ENCODE measurements at regions not wholly inside any gene's neighbourhood (a gene's known extent, or its start where the extent isn't known, plus 50 kb on each side); places are given as distances from the start of the nearest gene placed in this dataset.
A peak's percentile ranks its signal among the peaks of the same experiment; 100 is the strongest.

- no peak for FAIRE-seq
- Histone ChIP-seq H3K56ac (replicated peaks; ENCODE audit: insufficient read length, low read depth, low read length) (no peak overlapping the region), H3K4me1 (replicated peaks in 1 of 4; ENCODE audit: control insufficient read depth in 3 of 4, insufficient read depth in 4 of 4, low read length in 3 of 4) (no peaks in the 10 kb centered on the region), H2BK15ac (ENCODE audit: low read length) (no peak overlapping the region), H3K27ac (ENCODE audit: low read depth, low read length) (peak overlapping the region; percentile 33; the same call in 1 of the 2 replicates), H3K4me2 (ENCODE audit: insufficient read depth in 1 of 2, low read depth in 2 of 2, low read length in 2 of 2) (no peak overlapping the region), H3K4me3 (ENCODE audit: extremely low read depth in 1 of 4, insufficient read depth in 2 of 4, low read depth in 3 of 4, low read length in 4 of 4) (no peak overlapping the region), H4K8ac (ENCODE audit: extremely low read depth, insufficient read depth, low read length) (no peak overlapping the region), H3K4ac (replicated peaks; ENCODE audit: insufficient read length, low read depth, low read length) (no peak overlapping the region), H3K79me1 (ENCODE audit: low read depth, low read length) (no peaks in the 10 kb centered on the region), H3K9me3 (ENCODE audit: insufficient read depth in 2 of 2, low read depth in 1 of 2, low read length in 1 of 2) (no peaks in the 10 kb centered on the region), H2BK5ac (ENCODE audit: low read depth, low read length) (no peak overlapping the region), H3K9ac (replicated peaks in 1 of 4; ENCODE audit: extremely low read depth in 1 of 4, low read depth in 3 of 4, low read length in 3 of 4) (no peak overlapping the region), H4K91ac (replicated peaks; ENCODE audit: insufficient read length, low read length) (no peak overlapping the region), H3K18ac (ENCODE audit: extremely low read depth, low read length) (no peak overlapping the region), H2BK120ac (replicated peaks; ENCODE audit: low read depth, low read length) (no peak overlapping the region), H4K5ac (ENCODE audit: insufficient read length, low read depth, low read length) (no peak overlapping the region), H3K14ac (ENCODE audit: insufficient read length) (no peak overlapping the region), H2BK12ac (ENCODE audit: low read depth, low read length) (no peak overlapping the region), H4K20me1 (replicated peaks in 1 of 2; ENCODE audit: control insufficient read depth in 1 of 2, insufficient read depth in 2 of 2, low read length in 2 of 2) (no peaks in the 10 kb centered on the region), H3K23me2 (ENCODE audit: low read depth, low read length) (no peaks in the 10 kb centered on the region), H3K36me3 (ENCODE audit: control insufficient read depth in 2 of 4, insufficient read depth in 4 of 4, low read length in 3 of 4) (no peaks in the 10 kb centered on the region), H3K79me2 (ENCODE audit: control insufficient read depth in 1 of 2, insufficient read depth in 2 of 2, low read length in 2 of 2) (no peaks in the 10 kb centered on the region), H3K23ac (ENCODE audit: insufficient read length) (no peak overlapping the region), H2AFZ (ENCODE audit: low read length) (no peak overlapping the region), H3K27me3 (replicated peaks in 1 of 4; ENCODE audit: control insufficient read depth in 3 of 4, extremely low read depth in 1 of 4, insufficient read depth in 3 of 4, low read length in 3 of 4) (no peaks in the 10 kb centered on the region), H2AK5ac (ENCODE audit: low read depth, low read length) (no peak overlapping the region), H2BK20ac (ENCODE audit: low read length) (no peak overlapping the region)
- CTCF ChIA-PET (ENCODE audit: partially characterized antibody) = interaction anchor here (0.6 to 3.7 kb wide), 25 partner anchors 10 to 221 kb away, joined by 3 to 22 read pairs (median 5); no protein-coding TSS in a partner anchor
- 76% methylated on average over 2 of the region's 2 CpGs; no CpG with 5 or more reads in 1 of the 2 experiments for WGBS, 2 experiments (ENCODE audit: extremely low coverage in 1 of 2, insufficient coverage in 1 of 2, insufficient read length in 1 of 2, insufficient replicate concordance in 2 of 2, low coverage in 1 of 2, low lambda C conversion rate in 2 of 2, missing lambda C conversion rate in 1 of 2)
- POLR2A ChIA-PET (ENCODE audit: partially characterized antibody) = no interaction called here
- no peak for DNase-seq (ENCODE audit: low read depth in 1 of 2, low spot score in 2 of 2)
- TF ChIP-seq SP4 (IDR thresholded peaks at IDR 0.05; ENCODE audit: low read length) = no peak
These were observed 132.5 kb upstream of the CHD1 start for GRCh38 chr5:99061299-99061698.

Measured in H1 (cell line).